ENCODE measurements at regions not wholly inside any gene's neighbourhood (a gene's known extent, or its start where the extent isn't known, plus 50 kb on each side); places are given as distances from the start of the nearest gene placed in this dataset. TPM values are rescaled to one million over a fixed set of nuclear protein-coding genes. Genes with fewer than 3 reads are reported as not detected.

DNA sequence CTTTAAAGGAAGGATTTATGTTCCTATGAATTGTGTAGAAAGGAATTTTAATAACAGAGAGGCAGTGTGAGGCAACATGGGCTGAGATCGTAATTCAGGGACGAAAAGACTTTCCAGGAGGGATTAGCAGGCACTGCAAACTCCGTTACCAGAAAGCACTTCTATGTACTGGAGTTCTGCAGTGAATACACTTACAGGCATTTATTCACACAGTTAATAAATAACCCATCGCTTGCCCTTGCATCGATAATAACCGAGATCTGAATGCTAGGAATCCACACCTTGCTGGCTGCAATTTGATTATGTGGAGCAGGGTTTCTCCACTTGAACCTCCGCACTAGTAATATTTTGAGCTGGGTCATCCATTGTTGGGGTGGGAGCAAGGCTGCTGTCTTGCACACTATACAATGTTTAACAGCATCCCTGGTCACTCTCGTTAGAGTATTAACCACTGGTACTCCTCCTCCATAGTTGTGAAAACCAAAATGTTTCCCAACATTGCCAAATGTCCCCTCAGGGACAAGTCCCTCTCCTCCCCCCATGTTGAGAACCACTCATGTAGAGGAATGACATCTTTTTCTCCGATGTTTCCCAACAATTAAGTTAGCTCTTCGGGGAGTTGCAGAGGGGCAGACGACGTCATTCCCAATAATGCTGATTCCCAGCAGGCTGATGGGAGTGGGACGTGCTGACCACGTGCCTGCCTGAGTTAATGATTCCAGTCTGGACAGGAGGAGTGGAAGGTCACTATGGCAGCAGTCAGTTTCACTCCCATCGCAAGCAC lies 99.5 kb downstream of the SNX19 start:
- intact Hi-C loops (cut with micrococcal nuclease): no loop called here
- TF ChIP-seq CTCF (IDR thresholded peaks at IDR 0.05; ENCODE audit: borderline replicate concordance): no peak
- DNase-seq: no peak
- Histone ChIP-seq H3K4me1 (peaks cover 13% of the 10 kb centered on the region), H3K27me3 (ENCODE audit: low read depth) (no peaks in the 10 kb centered on the region), H3K9me3 (replicated peaks) (no peaks in the 10 kb centered on the region), H3K27ac (replicated peaks) (no peak overlapping the region), H3K4me3 (no peak overlapping the region), H3K36me3 (no peaks in the 10 kb centered on the region)

DNA sequence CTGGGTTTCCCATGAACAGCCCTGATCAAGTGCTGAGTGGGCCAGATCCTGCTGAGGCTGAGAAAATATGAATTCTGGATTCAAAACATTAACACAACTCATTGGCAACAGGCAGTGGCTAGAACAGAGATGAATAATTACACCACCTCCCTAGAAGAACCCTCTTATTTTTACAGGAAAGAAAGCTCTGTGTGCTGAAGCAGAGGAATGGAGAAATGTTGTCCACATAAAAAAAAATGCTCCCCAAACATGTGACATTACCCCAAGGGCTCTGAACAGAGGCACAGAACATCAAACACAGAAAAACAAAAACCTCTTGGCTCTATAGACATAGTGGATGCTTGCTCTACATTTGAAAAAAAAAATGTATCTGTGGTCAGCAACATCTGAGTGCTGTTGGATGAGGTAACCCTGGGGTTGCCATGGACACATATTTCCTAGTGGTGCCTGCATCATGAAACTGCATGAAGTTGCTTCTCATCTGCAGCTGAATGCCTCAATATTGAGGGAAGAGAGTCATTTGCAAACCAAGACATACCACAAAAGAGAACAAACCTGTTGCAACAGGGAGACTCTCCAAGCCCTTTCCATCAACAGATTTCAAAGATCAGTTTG lies 98.8 kb downstream of the SNX19 start:
- no peaks in the 10 kb centered on the region for H3K36me3 ChIP-seq
- intact Hi-C loops (cut with micrococcal nuclease): no loop called here
- H3K4me1 ChIP-seq: peaks cover 13% of the 10 kb centered on the region
- H3K9me3 ChIP-seq (replicated peaks): no peaks in the 10 kb centered on the region
- no peak for TF ChIP-seq CTCF (IDR thresholded peaks at IDR 0.05; ENCODE audit: borderline replicate concordance)
- no peak for DNase-seq
- no peak overlapping the region for H3K27ac ChIP-seq (replicated peaks)
- H3K4me3 ChIP-seq: no peak overlapping the region
- H3K27me3 ChIP-seq (ENCODE audit: low read depth): no peaks in the 10 kb centered on the region

GRCh38 chr11:130819625-130820024 lies 96.7 kb downstream of the SNX19 start:
- intact Hi-C loops (cut with micrococcal nuclease): no loop called here
- Histone ChIP-seq H3K27me3 (ENCODE audit: low read depth) (no peaks in the 10 kb centered on the region), H3K36me3 (no peaks in the 10 kb centered on the region), H3K27ac (replicated peaks) (no peak overlapping the region), H3K4me1 (peaks cover 9% of the 10 kb centered on the region), H3K9me3 (replicated peaks) (no peaks in the 10 kb centered on the region), H3K4me3 (no peak overlapping the region)
- no peak for TF ChIP-seq CTCF (IDR thresholded peaks at IDR 0.05; ENCODE audit: borderline replicate concordance)
- no peak for DNase-seq

Small RNA genes in the stretch of these regions (microRNA-seq; reads per million reads assigned to microRNA genes)
- gene MIR8052: not detected
